ENCODE measurements at regions not wholly inside any gene's neighbourhood (a gene's known extent, or its start where the extent isn't known, plus 50 kb on each side); places are given as distances from the start of the nearest gene placed in this dataset.

DNA sequence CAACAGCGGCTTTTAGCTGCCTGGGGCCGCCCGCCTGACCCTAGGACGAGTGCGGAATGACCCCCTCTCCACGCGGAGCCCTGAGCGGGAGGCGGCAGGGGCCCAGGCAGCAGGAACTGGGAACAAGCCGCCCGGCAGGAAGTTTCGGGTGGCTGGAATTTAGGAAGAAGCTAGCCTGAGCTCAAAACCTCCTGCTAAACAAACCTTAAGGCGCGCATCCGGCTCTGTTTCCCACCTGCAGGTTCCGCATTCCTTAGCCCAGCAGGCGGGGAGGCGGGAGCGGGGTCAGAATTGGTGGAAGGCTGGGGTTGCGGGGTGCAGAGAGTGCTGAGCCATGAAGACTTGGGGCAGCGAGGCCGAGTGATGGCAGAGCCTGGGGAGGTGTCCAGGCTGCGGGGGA, 813.9 kb downstream of the KCNJ18 start:
- TF ChIP-seq POLR2AphosphoS5 (IDR thresholded peaks at IDR 0.05; ENCODE audit: low read depth, low read length), result no peak
- TF ChIP-seq REST (IDR thresholded peaks at IDR 0.05; ENCODE audit: insufficient read depth in 1 of 2, low read depth in 2 of 2, low read length in 1 of 2), result no peak
- TF ChIP-seq, protein P1, sequence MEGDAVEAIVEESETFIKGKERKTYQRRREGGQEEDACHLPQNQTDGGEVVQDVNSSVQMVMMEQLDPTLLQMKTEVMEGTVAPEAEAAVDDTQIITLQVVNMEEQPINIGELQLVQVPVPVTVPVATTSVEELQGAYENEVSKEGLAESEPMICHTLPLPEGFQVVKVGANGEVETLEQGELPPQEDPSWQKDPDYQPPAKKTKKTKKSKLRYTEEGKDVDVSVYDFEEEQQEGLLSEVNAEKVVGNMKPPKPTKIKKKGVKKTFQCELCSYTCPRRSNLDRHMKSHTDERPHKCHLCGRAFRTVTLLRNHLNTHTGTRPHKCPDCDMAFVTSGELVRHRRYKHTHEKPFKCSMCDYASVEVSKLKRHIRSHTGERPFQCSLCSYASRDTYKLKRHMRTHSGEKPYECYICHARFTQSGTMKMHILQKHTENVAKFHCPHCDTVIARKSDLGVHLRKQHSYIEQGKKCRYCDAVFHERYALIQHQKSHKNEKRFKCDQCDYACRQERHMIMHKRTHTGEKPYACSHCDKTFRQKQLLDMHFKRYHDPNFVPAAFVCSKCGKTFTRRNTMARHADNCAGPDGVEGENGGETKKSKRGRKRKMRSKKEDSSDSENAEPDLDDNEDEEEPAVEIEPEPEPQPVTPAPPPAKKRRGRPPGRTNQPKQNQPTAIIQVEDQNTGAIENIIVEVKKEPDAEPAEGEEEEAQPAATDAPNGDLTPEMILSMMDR (IDR thresholded peaks at IDR 0.05), result no peak
- no peak for TF ChIP-seq SIN3A (IDR thresholded peaks at IDR 0.05; ENCODE audit: borderline replicate concordance, insufficient read depth, low read depth, low read length)

All from Panc1 (cell line).